MM.1S (cell line): ENCODE measurements at regions not wholly inside any gene's neighbourhood (a gene's known extent, or its start where the extent isn't known, plus 50 kb on each side); places are given as distances from the start of the nearest gene placed in this dataset.

Experiments
- DNase-seq: peaks from one replicate; pipeline ENCODE4 v3.0.0-alpha.2; 2015
- H2AFZ ChIP-seq: fragments of 300-600 bp; sonication (generic); 2 replicates; pipeline ENCODE4 v1.6.0; 2016; ENCODE audit warnings: antibody characterized with exemption, low read length
- H3F3A ChIP-seq: fragments of 300-600 bp; sonication (generic); 2 replicates; pipeline ENCODE4 v1.6.1; 2016; ENCODE audit warnings: mild to moderate bottlenecking, antibody characterized with exemption, low read length, moderate library complexity, mixed read lengths; ENCODE audit not compliant: insufficient read depth
- H3K27ac ChIP-seq: fragments of 300-600 bp; sonication (generic); 2 replicates; pipeline ENCODE4 v1.5.1; 2016; ENCODE audit warnings: mild to moderate bottlenecking, low read length
- H3K27me3 ChIP-seq: fragments of 300-600 bp; sonication (generic); replicated peaks from 2 replicates; pipeline ENCODE4 v1.6.0; 2016; ENCODE audit warnings: low read length; ENCODE audit not compliant: insufficient read depth
- H3K36me3 ChIP-seq: fragments of 300-600 bp; sonication (generic); replicated peaks from 2 replicates; pipeline ENCODE4 v1.6.1; 2016; ENCODE audit warnings: mild to moderate bottlenecking, low read length, mixed read lengths; ENCODE audit not compliant: insufficient read depth
- H3K4me1 ChIP-seq: fragments of 300-600 bp; sonication (generic); 2 replicates; pipeline ENCODE4 v1.6.1; 2016; ENCODE audit warnings: low read length, mixed read lengths
- H3K4me2 ChIP-seq: fragments of 300-600 bp; sonication (generic); 2 replicates; pipeline ENCODE4 v1.6.0; 2016; ENCODE audit warnings: low read depth, low read length
- H3K4me3 ChIP-seq: fragments of 300-600 bp; sonication (generic); 2 replicates; pipeline ENCODE4 v1.5.1; 2016; ENCODE audit warnings: low read length, mixed read lengths
- H3K79me2 ChIP-seq: fragments of 300-600 bp; sonication (generic); 2 replicates; pipeline ENCODE4 v1.6.1; 2016; ENCODE audit warnings: mixed run types, low read length, mixed read lengths
- H3K9ac ChIP-seq: fragments of 300-600 bp; sonication (generic); 2 replicates; pipeline ENCODE4 v1.6.1; 2016; ENCODE audit warnings: low read length, mixed read lengths
- H3K9me2 ChIP-seq: fragments of 300-600 bp; sonication (generic); replicated peaks from 2 replicates; pipeline ENCODE4 v1.6.1; 2016; ENCODE audit warnings: mild to moderate bottlenecking, low read length, mixed read lengths; ENCODE audit not compliant: insufficient read depth
- H3K9me3 ChIP-seq: fragments of 300-600 bp; sonication (generic); replicated peaks from 2 replicates; pipeline ENCODE4 v1.6.1; 2016; ENCODE audit warnings: mild to moderate bottlenecking, low read length, mixed read lengths; ENCODE audit not compliant: insufficient read depth
- H4K20me1 ChIP-seq: fragments of 300-600 bp; sonication (generic); 2 replicates; pipeline ENCODE4 v1.6.1; 2016; ENCODE audit warnings: mild to moderate bottlenecking, low read length, moderate library complexity, mixed read lengths; ENCODE audit not compliant: insufficient read depth
- EZH2 ChIP-seq: fragments of 300-600 bp; sonication (generic); optimal IDR thresholded peaks from 2 replicates; pipeline ENCODE3; 2017; ENCODE audit warnings: low read depth, mild to moderate bottlenecking, antibody characterized with exemption, low read length, mixed read lengths
- EZH2phosphoT487 ChIP-seq: fragments of 300-600 bp; sonication (generic); IDR thresholded peaks from 2 replicates; pipeline ENCODE4 v1.6.1; 2018; ENCODE audit warnings: antibody characterized with exemption, low read length
- TF ChIP-seq, protein P1 (sequence below): fragments of 300-600 bp; sonication (generic); IDR thresholded peaks from 2 replicates; pipeline ENCODE4 v1.5.1; 2016; ENCODE audit warnings: antibody characterized with exemption, low read length, mixed read lengths

DNA sequence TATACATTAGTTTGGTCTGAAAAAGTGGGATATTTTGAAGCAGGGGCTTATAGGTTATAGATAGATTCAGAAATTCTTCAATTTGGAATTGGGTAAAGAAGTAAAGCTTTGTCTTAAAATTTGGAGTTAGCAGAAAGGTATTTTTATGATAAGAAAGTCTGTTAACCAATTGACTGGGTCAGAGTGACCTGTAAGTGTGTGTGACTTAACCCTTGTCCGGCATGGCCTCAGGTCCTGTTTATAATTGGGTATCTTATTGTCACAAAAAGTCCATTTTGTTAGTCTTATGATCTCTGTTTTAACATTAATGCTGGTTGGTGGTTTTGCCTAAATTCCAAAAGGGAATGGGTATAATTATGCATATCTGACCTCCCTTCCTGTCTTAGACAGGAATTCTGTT is 444.2 kb upstream of the NAALADL2 start:
- no peaks in the 10 kb centered on the region for H3K4me1 ChIP-seq
- H3K79me2 ChIP-seq: no peaks in the 10 kb centered on the region
- no peaks in the 10 kb centered on the region for H3K36me3 ChIP-seq
- no peak overlapping the region for H3K9ac ChIP-seq
- TF ChIP-seq, protein P1, sequence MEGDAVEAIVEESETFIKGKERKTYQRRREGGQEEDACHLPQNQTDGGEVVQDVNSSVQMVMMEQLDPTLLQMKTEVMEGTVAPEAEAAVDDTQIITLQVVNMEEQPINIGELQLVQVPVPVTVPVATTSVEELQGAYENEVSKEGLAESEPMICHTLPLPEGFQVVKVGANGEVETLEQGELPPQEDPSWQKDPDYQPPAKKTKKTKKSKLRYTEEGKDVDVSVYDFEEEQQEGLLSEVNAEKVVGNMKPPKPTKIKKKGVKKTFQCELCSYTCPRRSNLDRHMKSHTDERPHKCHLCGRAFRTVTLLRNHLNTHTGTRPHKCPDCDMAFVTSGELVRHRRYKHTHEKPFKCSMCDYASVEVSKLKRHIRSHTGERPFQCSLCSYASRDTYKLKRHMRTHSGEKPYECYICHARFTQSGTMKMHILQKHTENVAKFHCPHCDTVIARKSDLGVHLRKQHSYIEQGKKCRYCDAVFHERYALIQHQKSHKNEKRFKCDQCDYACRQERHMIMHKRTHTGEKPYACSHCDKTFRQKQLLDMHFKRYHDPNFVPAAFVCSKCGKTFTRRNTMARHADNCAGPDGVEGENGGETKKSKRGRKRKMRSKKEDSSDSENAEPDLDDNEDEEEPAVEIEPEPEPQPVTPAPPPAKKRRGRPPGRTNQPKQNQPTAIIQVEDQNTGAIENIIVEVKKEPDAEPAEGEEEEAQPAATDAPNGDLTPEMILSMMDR: no peak
- TF ChIP-seq EZH2: no peak
- no peak for TF ChIP-seq EZH2phosphoT487
- H2AFZ ChIP-seq: no peak overlapping the region
- no peak overlapping the region for H3K4me2 ChIP-seq
- no peaks in the 10 kb centered on the region for H3K9me2 ChIP-seq
- H3K27me3 ChIP-seq: no peaks in the 10 kb centered on the region
- no peaks in the 10 kb centered on the region for H3F3A ChIP-seq
- no peak overlapping the region for H3K4me3 ChIP-seq
- H3K27ac ChIP-seq: no peak overlapping the region
- no peaks in the 10 kb centered on the region for H3K9me3 ChIP-seq
- no peak for DNase-seq
- no peaks in the 10 kb centered on the region for H4K20me1 ChIP-seq

DNA sequence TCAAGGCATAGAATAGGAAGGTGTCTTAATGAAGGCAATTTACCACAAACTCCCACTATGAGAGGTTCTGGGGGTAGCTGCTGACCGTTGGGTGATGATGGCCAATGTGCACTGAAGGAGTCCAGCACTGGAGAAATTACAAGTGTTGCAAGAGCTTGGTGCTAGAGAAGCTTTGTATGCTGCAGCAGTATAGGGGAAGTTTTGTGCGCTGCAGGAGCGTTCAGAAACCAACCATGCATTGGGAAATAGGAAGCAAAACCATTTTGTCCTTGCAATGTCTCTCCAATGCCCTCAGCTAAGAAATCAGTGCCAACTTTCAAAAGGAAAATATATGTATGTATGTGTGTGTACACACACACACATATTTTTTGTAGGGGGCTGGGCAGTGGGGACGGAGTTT is 441.6 kb upstream of the NAALADL2 start:
- TF ChIP-seq, protein P1: no peak
- no peak for TF ChIP-seq EZH2phosphoT487
- TF ChIP-seq EZH2: no peak
- no peak for DNase-seq
- H3K9me2 ChIP-seq: no peaks in the 10 kb centered on the region
- H3K27ac ChIP-seq: no peak overlapping the region
- no peak overlapping the region for H3K4me2 ChIP-seq
- no peak overlapping the region for H3K9ac ChIP-seq
- no peaks in the 10 kb centered on the region for H4K20me1 ChIP-seq
- no peaks in the 10 kb centered on the region for H3K4me1 ChIP-seq
- no peak overlapping the region for H2AFZ ChIP-seq
- no peaks in the 10 kb centered on the region for H3K36me3 ChIP-seq
- no peaks in the 10 kb centered on the region for H3F3A ChIP-seq
- no peaks in the 10 kb centered on the region for H3K27me3 ChIP-seq
- H3K79me2 ChIP-seq: no peaks in the 10 kb centered on the region
- no peak overlapping the region for H3K4me3 ChIP-seq
- H3K9me3 ChIP-seq: no peaks in the 10 kb centered on the region

DNA sequence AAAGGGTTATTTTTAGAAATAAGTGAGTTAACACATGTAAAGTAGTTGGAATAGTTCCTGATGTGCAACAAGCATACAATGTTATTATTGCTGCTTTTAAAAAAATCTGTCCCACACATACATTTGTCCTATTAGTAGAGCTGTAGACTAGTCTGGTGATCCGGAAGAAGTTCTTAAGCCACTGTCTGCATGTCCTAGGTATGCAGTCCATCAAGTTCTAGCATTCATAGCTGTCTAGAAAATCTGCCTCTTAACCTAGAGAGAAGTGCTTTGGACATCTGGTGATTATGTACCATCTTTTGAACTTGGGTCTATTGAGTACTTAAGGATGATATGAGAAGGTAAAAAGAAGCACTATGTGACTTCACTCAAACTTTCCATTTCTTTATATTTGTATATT is 439.9 kb upstream of the NAALADL2 start:
- Histone ChIP-seq H3K9me3 (no peaks in the 10 kb centered on the region), H3K27ac (no peak overlapping the region), H3K9me2 (no peaks in the 10 kb centered on the region), H3K9ac (no peak overlapping the region), H3K4me2 (no peak overlapping the region), H3K4me3 (no peak overlapping the region), H3K4me1 (no peaks in the 10 kb centered on the region), H3K36me3 (no peaks in the 10 kb centered on the region), H2AFZ (no peak overlapping the region), H3K27me3 (no peaks in the 10 kb centered on the region), H4K20me1 (no peaks in the 10 kb centered on the region), H3K79me2 (no peaks in the 10 kb centered on the region), H3F3A (no peaks in the 10 kb centered on the region)
- TF ChIP-seq EZH2phosphoT487 (no peak), EZH2 (no peak)
- TF ChIP-seq, protein P1: no peak
- no peak for DNase-seq
